Parathyroid adenoma (tissue), 2 donors: ENCODE measurements at regions not wholly inside any gene's neighbourhood (a gene's known extent, or its start where the extent isn't known, plus 50 kb on each side); places are given as distances from the start of the nearest gene placed in this dataset.

ENCODE experiments used
- H2AFZ ChIP-seq: fragments of 300-600 bp; sonication (generic); one replicate; pipeline ENCODE4 v1.7.0; 2017; ENCODE audit warnings: antibody characterized with exemption, mild to moderate bottlenecking
- H3K27ac ChIP-seq: fragments of 300-600 bp; sonication (generic); one replicate; pipeline ENCODE4 v1.7.0; 2017
- H3K27me3 ChIP-seq: fragments of 300-600 bp; sonication (generic); one replicate; pipeline ENCODE4 v1.7.0; 2017; ENCODE audit warnings: low read length; ENCODE audit not compliant: control insufficient read depth, insufficient read depth
- H3K36me3 ChIP-seq: fragments of 300-600 bp; sonication (generic); one replicate; pipeline ENCODE4 v1.7.0; 2017; ENCODE audit warnings: low read length; ENCODE audit not compliant: control insufficient read depth, insufficient read depth
- H3K4me1 ChIP-seq: fragments of 300-600 bp; sonication (generic); one replicate; pipeline ENCODE4 v1.7.0; 2017; ENCODE audit warnings: control low read depth
- H3K4me2 ChIP-seq: fragments of 300-600 bp; sonication (generic); one replicate; pipeline ENCODE4 v1.7.0; 2017; ENCODE audit warnings: low read length
- H3K4me3 ChIP-seq: fragments of 300-600 bp; sonication (generic); one replicate; pipeline ENCODE4 v1.7.0; 2017; ENCODE audit warnings: low read depth, low read length
- H3K79me2 ChIP-seq: fragments of 300-600 bp; sonication (generic); one replicate; pipeline ENCODE4 v1.7.0; 2017; ENCODE audit warnings: control low read depth
- H3K9ac ChIP-seq: fragments of 300-600 bp; sonication (generic); one replicate; pipeline ENCODE4 v1.7.0; 2017; ENCODE audit warnings: mild to moderate bottlenecking
- H3K9me3 ChIP-seq: fragments of 300-600 bp; sonication (generic); one replicate; pipeline ENCODE4 v1.7.0; 2017; ENCODE audit warnings: low read length; ENCODE audit not compliant: control insufficient read depth
- TF ChIP-seq, protein P1 (sequence below): fragments of 300-600 bp; sonication (generic); IDR thresholded peaks from one replicate; pipeline ENCODE4 v1.7.0; 2017; ENCODE audit warnings: antibody characterized with exemption, mild to moderate bottlenecking
- donor health status: primary hyperparathyroidism.

DNA sequence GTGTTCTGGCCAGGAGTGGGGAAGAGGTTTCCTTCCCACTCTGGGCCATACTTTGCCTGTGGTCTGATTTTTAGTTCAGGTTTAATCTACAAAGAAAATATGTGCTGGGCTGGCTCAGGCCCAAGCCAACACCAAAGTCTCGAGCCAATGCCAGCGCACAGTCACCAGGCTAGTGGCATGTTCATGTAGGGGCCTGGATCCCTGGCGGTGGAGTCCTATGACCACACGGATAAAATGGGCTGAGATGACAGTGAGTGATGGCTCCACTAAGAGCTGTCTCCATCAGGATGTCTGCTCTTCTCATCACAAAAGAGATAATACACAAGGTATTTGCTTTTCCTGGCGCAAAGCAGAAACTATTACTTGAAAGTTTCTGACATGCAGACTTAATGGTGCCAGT is 92.9 kb upstream of the PTPN3 start:
- Histone ChIP-seq H3K9ac (no peak overlapping the region), H3K4me1 (no peaks in the 10 kb centered on the region), H3K9me3 (no peaks in the 10 kb centered on the region), H3K36me3 (no peaks in the 10 kb centered on the region), H3K27me3 (peaks cover 2% of the 10 kb centered on the region), H3K27ac (no peak overlapping the region), H3K79me2 (no peaks in the 10 kb centered on the region), H3K4me3 (no peak overlapping the region), H3K4me2 (no peak overlapping the region), H2AFZ (no peak overlapping the region)
- TF ChIP-seq, protein P1, sequence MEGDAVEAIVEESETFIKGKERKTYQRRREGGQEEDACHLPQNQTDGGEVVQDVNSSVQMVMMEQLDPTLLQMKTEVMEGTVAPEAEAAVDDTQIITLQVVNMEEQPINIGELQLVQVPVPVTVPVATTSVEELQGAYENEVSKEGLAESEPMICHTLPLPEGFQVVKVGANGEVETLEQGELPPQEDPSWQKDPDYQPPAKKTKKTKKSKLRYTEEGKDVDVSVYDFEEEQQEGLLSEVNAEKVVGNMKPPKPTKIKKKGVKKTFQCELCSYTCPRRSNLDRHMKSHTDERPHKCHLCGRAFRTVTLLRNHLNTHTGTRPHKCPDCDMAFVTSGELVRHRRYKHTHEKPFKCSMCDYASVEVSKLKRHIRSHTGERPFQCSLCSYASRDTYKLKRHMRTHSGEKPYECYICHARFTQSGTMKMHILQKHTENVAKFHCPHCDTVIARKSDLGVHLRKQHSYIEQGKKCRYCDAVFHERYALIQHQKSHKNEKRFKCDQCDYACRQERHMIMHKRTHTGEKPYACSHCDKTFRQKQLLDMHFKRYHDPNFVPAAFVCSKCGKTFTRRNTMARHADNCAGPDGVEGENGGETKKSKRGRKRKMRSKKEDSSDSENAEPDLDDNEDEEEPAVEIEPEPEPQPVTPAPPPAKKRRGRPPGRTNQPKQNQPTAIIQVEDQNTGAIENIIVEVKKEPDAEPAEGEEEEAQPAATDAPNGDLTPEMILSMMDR, result no peak

DNA sequence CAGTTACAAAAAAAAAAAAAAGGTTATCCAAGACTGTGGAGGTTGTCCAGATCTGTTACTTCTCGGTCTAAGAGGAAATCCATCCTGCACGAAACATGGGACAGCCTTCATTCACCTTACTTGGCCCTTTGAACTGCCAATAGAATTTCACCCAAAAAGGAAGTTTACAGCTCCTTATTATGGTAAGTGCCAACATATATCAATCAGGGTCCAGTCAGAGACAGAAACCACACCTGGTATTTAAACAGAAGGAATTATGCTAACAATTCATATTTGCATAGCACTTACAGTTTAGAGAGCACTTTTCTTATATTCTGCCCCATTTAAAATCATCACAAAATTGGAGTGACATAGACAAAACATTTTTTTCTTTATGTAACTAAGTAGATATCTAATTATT is 93.6 kb upstream of the PTPN3 start:
- Histone ChIP-seq H3K4me2 (no peak overlapping the region), H3K9ac (no peak overlapping the region), H3K4me3 (no peak overlapping the region), H3K4me1 (no peaks in the 10 kb centered on the region), H3K36me3 (no peaks in the 10 kb centered on the region), H2AFZ (no peak overlapping the region), H3K9me3 (no peaks in the 10 kb centered on the region), H3K27ac (no peak overlapping the region), H3K79me2 (no peaks in the 10 kb centered on the region), H3K27me3 (peaks cover 2% of the 10 kb centered on the region)
- TF ChIP-seq, protein P1, result no peak

DNA sequence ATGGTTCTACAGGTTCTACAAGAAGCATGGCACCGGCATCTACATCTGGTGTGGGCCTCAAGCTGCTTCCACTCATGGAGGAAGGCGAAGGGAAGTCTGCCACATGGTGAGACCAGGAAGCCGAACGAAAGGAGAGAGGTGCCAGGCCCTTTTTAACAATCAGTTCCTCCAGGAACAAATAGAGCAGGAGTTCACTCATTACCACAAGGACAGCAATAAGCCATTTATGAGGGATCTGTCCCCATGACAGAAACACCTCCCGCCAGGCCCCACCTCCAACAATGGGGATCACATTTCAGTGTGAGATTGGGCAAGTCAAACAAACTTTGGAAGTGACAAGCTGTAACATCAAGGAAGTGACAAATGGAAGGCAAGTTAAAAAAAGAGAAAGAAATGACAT is 95.5 kb upstream of the PTPN3 start:
- H3K27me3 ChIP-seq, result peaks cover 2% of the 10 kb centered on the region
- H3K79me2 ChIP-seq, result no peaks in the 10 kb centered on the region
- no peak overlapping the region for H2AFZ ChIP-seq
- TF ChIP-seq, protein P1, result no peak
- H3K36me3 ChIP-seq, result no peaks in the 10 kb centered on the region
- H3K4me3 ChIP-seq, result no peak overlapping the region
- no peak overlapping the region for H3K27ac ChIP-seq
- H3K4me1 ChIP-seq, result no peaks in the 10 kb centered on the region
- H3K9ac ChIP-seq, result no peak overlapping the region
- H3K9me3 ChIP-seq, result no peaks in the 10 kb centered on the region
- no peak overlapping the region for H3K4me2 ChIP-seq

DNA sequence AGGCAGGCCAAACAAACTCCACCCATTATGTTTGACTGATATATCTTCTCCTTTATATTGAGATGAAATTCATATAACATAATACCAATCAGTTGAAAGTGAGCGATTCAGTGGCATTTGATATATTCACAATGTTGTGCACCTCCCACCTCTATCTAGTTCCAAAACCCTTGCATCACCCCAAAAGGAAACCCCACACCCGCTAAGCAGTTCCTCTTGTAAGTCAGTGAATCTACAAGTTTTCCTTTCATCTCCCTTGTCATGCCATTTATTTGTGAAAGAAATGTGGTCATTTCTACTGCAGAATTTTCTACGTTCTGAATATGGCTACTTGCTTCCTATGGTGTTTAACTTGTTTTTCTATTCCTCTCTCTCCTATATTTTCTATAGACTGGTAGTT is 99.4 kb upstream of the PTPN3 start:
- TF ChIP-seq, protein P1, result no peak
- no peak overlapping the region for H3K4me3 ChIP-seq
- H3K9ac ChIP-seq, result no peak overlapping the region
- H3K4me2 ChIP-seq, result no peak overlapping the region
- no peak overlapping the region for H3K27ac ChIP-seq
- no peaks in the 10 kb centered on the region for H3K79me2 ChIP-seq
- no peaks in the 10 kb centered on the region for H3K4me1 ChIP-seq
- H3K27me3 ChIP-seq, result no peaks in the 10 kb centered on the region
- H2AFZ ChIP-seq, result no peak overlapping the region
- no peaks in the 10 kb centered on the region for H3K9me3 ChIP-seq
- no peaks in the 10 kb centered on the region for H3K36me3 ChIP-seq

DNA sequence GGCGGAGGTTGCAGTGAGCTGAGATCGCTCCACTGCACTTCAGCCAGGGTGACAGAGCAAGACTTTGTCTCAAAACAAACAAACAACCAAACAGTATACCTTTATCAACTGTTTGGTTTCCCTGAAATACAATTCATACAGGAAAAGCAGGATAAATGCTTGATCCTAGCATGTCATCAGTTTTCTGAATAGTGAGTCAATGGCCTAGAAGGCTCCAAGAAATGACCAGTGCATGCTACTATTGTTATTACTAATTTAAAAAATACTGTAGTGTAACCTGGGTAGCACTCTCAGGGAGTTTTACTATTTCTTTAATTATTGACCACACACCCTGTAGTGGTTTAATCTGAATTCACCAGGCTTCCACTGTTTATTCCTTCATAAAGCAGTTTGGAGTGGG is 101.0 kb upstream of the PTPN3 start:
- H3K9me3 ChIP-seq, result no peaks in the 10 kb centered on the region
- H3K27ac ChIP-seq, result no peak overlapping the region
- H3K4me3 ChIP-seq, result no peak overlapping the region
- no peak overlapping the region for H3K4me2 ChIP-seq
- no peaks in the 10 kb centered on the region for H3K36me3 ChIP-seq
- no peak overlapping the region for H2AFZ ChIP-seq
- H3K9ac ChIP-seq, result no peak overlapping the region
- no peaks in the 10 kb centered on the region for H3K27me3 ChIP-seq
- H3K4me1 ChIP-seq, result no peaks in the 10 kb centered on the region
- H3K79me2 ChIP-seq, result no peaks in the 10 kb centered on the region
- TF ChIP-seq, protein P1, result no peak
